GM12891 (cell line): ENCODE measurements at regions not wholly inside any gene's neighbourhood (a gene's known extent, or its start where the extent isn't known, plus 50 kb on each side); places are given as distances from the start of the nearest gene placed in this dataset.

ENCODE experiments used
- POLR2A ChIP-seq: IDR thresholded peaks from 2 replicates; pipeline ENCODE4 v1.6.1; 2011; ENCODE audit warnings: low read depth, low read length, control low read depth
- POLR2AphosphoS5 ChIP-seq: IDR thresholded peaks from 2 replicates; pipeline ENCODE4 v1.6.1; 2011; ENCODE audit warnings: low read depth, low read length, control low read depth
- POU2F2 ChIP-seq: IDR thresholded peaks from 2 replicates; pipeline ENCODE4 v1.6.1; 2011; ENCODE audit warnings: low read depth, mild to moderate bottlenecking, control low read depth, low read length, moderate library complexity
- TAF1 ChIP-seq: IDR thresholded peaks from 2 replicates; pipeline ENCODE4 v1.6.1; 2011; ENCODE audit warnings: low read depth, low read length, control low read depth

GRCh38 chr2:84165256-84165655 is 293.8 kb downstream of the SUCLG1 start:
- no peak for TF ChIP-seq POLR2AphosphoS5
- no peak for TF ChIP-seq POLR2A
- TF ChIP-seq TAF1 = no peak
- TF ChIP-seq POU2F2 = no peak
